ENCODE measurements at regions not wholly inside any gene's neighbourhood (a gene's known extent, or its start where the extent isn't known, plus 50 kb on each side); places are given as distances from the start of the nearest gene placed in this dataset.

DNA sequence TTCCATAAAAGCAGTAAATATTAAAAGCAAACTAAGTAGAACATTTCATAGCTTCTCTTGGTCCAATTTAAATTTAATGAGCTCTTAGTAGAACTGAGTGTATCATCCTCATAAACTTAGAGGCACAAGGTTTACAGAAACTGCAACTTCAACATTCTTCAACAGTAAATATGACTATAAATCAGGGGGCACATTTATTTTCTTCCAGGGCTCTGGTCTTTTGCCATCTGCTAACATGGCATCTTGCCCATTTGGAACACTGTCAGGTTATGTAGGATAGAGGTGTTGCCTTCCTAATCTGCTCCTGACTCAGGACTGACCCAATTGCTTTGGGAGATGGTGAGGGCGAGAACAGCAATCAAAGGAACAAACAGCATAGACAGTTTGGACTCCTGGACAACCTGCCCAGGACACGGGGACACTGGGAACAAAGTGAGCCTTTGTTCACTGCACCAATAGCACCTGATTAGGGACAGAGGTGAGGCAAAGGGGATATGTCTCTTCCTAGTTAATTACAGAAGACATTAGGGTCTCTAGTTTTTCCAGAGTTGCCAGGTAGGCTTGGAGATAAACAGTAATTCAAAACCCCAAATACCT is 610.2 kb upstream of the ROBO2 start:
- no peak for DNase-seq (ENCODE audit: low spot score)

- no peak for DNase-seq (ENCODE audit: low spot score)
These were observed 607.5 kb upstream of the ROBO2 start for GRCh38 chr3:76432396-76432795.

- DNase-seq (ENCODE audit: low spot score) = no peak
These were observed 603.0 kb upstream of the ROBO2 start for GRCh38 chr3:76436894-76437293.

- DNase-seq (ENCODE audit: low spot score) = no peak
These were observed 600.9 kb upstream of the ROBO2 start for GRCh38 chr3:76438971-76439370.

- no peak for DNase-seq (ENCODE audit: low spot score)
These were observed 597.5 kb upstream of the ROBO2 start for GRCh38 chr3:76442374-76442915.

- DNase-seq (ENCODE audit: low spot score) = no peak
These were observed 583.6 kb upstream of the ROBO2 start for GRCh38 chr3:76456322-76456721.

DNA sequence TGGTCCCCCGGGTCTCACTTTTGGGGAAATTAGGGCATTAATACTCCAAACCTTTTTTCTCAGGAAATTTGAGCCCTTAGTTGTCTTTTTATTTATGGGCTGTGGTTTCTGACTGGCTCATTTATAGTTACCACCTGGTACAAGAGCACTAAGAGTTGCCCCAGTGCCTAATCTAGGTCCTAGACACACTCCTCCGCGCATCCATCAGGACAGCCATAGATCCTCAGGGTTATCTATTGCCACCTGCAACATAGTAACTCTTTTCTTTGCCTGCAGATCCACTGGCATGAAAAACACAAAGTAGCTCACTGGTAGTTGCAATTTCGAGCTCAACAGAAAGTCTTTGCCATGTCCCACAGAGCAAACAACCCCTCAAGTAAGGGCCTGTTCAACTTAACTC is 576.4 kb upstream of the ROBO2 start:
- DNase-seq (ENCODE audit: low spot score) = no peak

DNA sequence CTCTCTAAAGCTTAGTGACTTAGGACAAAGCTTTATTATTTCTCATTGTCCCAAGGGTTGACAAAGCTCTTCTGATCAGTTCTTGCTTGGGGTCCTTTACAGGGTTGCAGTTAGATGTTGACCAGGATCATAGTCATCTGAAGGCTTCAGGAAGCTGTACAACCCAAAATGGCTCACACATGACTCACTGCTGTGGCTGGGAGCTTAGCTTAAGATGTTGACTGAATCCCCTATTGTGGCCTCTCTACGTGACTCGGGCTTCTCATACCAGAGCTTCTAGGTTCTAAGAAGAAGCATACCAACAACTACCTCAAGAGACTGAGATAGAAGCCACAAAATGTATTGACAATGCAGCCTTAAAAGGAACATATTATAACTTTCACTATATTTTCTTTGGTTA is 569.6 kb upstream of the ROBO2 start:
- DNase-seq (ENCODE audit: low spot score) = no peak

DNA sequence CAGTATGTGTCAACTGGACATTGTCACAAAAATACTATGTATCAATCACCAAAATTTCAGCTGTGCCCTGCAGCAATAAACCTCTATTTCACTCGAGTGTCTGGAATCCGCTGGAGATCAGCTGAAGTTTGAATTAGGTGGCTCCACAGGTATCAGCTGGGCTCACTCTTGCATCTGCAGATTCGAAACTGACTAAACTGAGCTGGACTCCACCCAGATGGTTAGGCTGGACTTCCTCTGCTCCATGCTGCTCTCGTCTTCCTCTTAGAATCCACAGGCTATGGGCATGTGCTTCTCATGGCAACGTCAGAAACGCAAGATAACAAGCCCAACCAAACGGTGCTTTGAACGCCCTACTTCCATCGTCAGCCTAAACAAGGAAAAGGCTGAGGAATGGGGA is 565.3 kb upstream of the ROBO2 start:
- DNase-seq (ENCODE audit: low spot score) = no peak

- DNase-seq (ENCODE audit: low spot score) = no peak
These were observed 560.7 kb upstream of the ROBO2 start for GRCh38 chr3:76479161-76479650.

DNA sequence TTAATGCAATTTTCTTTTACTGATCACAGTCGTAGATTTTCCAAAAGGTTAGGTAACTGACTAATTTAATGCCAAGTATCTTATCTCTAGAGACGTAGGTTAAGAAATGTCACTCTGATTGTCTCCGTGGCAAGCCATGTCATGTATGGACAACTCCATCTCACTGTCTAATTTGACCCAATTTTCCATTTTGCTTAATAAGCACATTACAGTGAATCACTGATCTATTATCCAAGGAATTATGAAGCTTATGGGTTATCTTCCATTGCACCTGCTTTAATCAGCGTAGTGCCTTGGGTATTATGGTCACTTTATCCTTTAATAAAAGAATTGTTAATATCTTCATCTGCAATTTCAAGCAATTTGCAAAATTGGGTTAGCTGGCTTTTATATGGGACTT is 557.4 kb upstream of the ROBO2 start:
- no peak for DNase-seq (ENCODE audit: low spot score)

DNA sequence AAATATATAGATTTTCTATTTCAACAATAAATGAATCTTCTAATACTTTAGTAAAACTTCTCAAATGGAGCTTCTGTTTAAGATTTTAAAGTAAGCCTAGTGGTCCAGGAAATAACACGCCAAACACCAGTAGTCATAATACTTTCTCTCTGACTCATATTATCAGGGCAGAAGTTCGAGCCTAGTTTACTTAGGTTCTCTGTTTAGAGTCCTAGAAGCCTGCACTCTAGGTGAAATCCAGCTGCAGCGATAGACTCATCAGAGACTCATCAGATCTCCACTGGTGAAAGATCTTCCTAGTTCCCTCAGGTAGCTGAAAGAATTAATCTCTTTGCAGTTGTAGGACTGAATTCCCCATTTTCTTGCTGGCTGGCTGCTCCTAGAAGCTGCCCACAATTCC is 552.5 kb upstream of the ROBO2 start:
- DNase-seq (ENCODE audit: low spot score) = no peak

DNA sequence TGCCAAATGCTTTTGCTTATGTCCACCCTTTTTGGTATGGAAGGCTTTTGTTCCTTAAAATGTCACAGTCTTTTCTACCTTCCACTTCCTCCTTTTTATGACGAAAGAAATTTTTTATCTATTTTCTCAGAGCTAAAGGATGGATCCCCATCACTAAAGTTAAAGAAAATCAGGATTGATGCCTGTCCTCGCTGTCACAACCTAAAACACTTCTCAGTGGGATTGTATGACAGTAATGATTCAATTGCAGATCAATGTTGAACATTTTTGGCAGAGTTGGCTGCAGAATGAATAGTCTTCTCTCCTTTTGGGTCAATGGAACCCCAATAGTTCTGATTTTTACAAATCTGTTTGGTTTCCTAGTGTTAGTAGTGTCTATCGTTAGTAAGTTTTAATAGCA is 549.8 kb upstream of the ROBO2 start:
- no peak for DNase-seq (ENCODE audit: low spot score)

GRCh38 chr3:76495216-76495615 is 544.7 kb upstream of the ROBO2 start:
- no peak for DNase-seq (ENCODE audit: low spot score)

GRCh38 chr3:76497636-76498035 is 542.3 kb upstream of the ROBO2 start:
- no peak for DNase-seq (ENCODE audit: low spot score)

- DNase-seq (ENCODE audit: low spot score) = no peak
These were observed 539.1 kb upstream of the ROBO2 start for GRCh38 chr3:76500746-76501275.

- no peak for DNase-seq (ENCODE audit: low spot score)
These were observed 538.6 kb upstream of the ROBO2 start for GRCh38 chr3:76501315-76501714.

DNA sequence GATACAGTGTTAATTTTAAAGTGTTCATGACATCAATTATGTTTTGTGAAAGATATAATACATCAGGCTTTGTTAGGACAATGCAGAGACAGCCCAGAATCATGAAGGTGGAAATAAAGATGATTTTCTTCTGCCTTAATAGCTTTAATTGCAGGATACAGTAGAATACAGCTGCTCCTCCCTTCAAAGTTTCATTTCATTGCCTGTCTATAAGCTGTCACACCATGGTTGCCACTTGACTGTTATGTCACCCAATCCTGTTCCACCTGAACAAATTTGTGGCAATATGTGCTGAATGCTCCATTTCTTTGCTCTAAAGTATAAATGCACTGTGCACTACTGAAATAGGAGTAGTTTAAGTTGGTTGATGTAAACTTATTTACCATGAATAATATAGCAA is 537.8 kb upstream of the ROBO2 start:
- DNase-seq (ENCODE audit: low spot score) = no peak

GRCh38 chr3:76505202-76505845 is 534.6 kb upstream of the ROBO2 start:
- no peak for DNase-seq (ENCODE audit: low spot score)

DNA sequence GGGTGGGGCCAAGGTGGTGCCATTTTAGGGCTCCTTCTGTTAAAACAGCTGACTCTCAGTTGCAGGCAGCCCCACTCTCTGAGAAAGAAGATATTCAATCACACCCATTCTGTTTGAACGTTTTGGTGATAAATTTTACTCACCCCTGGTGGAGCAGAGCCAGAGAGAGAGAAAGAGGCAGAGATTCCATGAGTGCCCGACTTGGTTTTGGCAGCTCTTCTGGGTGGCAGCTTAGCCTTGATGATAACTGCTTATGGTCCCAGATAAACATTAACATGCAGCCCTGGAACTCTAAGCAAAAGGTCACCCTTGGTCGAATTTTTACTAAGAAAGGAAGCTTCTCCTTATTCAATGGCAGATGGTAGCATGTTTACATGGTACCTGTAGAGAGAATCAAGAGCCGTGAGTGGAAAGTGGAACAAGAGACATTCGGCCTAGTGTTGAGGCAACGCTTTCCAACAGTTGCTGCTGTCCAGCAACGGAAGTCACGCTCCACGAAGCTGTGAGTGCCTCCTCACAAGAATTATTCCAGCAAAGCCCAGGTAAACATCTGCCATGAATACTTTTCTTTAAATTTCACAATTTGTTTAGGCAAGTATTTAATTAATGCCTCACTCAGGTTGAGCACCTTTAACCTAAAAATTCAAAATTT is 530.6 kb upstream of the ROBO2 start:
- no peak for DNase-seq (ENCODE audit: low spot score)

GRCh38 chr3:76514836-76515235 is 525.1 kb upstream of the ROBO2 start:
- DNase-seq (ENCODE audit: low spot score) = no peak

DNA sequence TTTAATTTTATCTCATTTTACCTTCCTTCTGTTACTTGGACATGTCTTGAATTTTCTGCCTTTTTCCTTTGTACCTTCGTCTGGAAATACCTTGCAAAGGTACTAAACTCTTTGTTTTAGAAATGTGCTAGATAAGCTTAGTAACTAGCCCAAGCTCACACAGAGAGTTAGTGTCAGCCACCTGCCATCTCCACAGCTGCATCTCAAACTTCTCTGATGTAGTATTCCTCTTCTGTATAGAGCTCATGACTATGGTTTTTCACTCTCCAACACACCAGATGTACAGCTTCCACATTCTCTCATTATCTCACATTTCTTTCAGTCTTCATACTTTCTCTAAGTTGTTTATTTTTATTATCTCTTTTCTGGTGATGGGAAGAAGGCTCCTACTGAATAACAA is 516.6 kb upstream of the ROBO2 start:
- DNase-seq (ENCODE audit: low spot score) = no peak

- DNase-seq (ENCODE audit: low spot score) = no peak
These were observed 514.2 kb upstream of the ROBO2 start for GRCh38 chr3:76525726-76526125.
